H1 (cell line): ENCODE measurements at regions not wholly inside any gene's neighbourhood (a gene's known extent, or its start where the extent isn't known, plus 50 kb on each side); places are given as distances from the start of the nearest gene placed in this dataset.

Experiments
- ATF2 ChIP-seq: IDR thresholded peaks from 2 replicates; pipeline ENCODE4 v1.6.1; 2012; ENCODE audit warnings: low read length, inconsistent platforms
- CREB1 ChIP-seq: IDR thresholded peaks from 2 replicates; pipeline ENCODE4 v1.6.1; 2012; ENCODE audit warnings: inconsistent platforms
- CTCF ChIP-seq, 3 experiments: IDR thresholded peaks; 1 replicate in 2 of 3; 2 replicates in 1 of 3; pipeline versions ENCODE4 v1.5.1 to v1.6.1; 2011; ENCODE audit warnings: low read length in 3 of 3, mild to moderate bottlenecking in 3 of 3, inconsistent platforms in 2 of 3, low read depth in 1 of 3, moderate library complexity in 1 of 3; ENCODE audit not compliant: insufficient read depth in 1 of 3; ENCODE audit errors: control extremely low read depth in 1 of 3
- POLR2AphosphoS5 ChIP-seq: IDR thresholded peaks from 2 replicates; pipeline ENCODE4 v1.6.1; 2011; ENCODE audit warnings: low read depth, low read length
- RXRA ChIP-seq: IDR thresholded peaks from 2 replicates; pipeline ENCODE4 v1.6.1; 2011; ENCODE audit warnings: low read depth, mild to moderate bottlenecking, low read length, moderate library complexity; ENCODE audit not compliant: insufficient read depth
- TBP ChIP-seq: IDR thresholded peaks from 2 replicates; pipeline ENCODE4 v1.6.1; 2011; ENCODE audit warnings: low read depth, low read length, improper control_type of control experiment
- TF ChIP-seq, protein P1 (sequence below): IDR thresholded peaks from 2 replicates; pipeline ENCODE4 v1.6.1; 2011; ENCODE audit warnings: low read length, improper control_type of control experiment
- TF ChIP-seq, protein P2 (sequence below): IDR thresholded peaks from 2 replicates; pipeline ENCODE4 v1.6.1; 2012; ENCODE audit warnings: inconsistent platforms

DNA sequence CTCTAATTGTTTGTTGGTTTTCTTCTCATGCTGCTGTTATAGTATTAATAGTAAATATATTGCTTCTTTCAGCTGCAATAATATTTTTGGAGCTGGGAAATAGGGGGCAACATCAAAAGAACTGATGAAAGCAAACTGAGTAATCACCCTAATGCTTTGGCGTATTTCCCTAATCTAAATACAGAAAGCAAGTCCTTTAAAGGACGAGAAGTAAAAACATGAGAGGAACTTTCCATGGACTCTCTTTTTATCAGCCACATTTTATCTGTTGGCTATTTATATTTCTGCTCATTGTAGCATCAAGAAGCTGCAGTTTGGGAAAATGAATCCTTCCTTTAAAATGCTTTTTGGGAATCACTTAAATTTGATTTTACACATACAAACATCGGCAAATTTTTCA is 139.9 kb upstream of the SLC8A1 start:
- TF ChIP-seq RXRA, result no peak
- TF ChIP-seq CTCF (IDR thresholded peaks at IDR 0.05; ENCODE audit: control extremely low read depth in 1 of 3, insufficient read depth in 1 of 3, low read depth in 1 of 3, low read length in 3 of 3), result no peak
- no peak for TF ChIP-seq ATF2
- TF ChIP-seq CREB1, result no peak
- TF ChIP-seq TBP, result no peak
- no peak for TF ChIP-seq POLR2AphosphoS5
- TF ChIP-seq, protein P1, sequence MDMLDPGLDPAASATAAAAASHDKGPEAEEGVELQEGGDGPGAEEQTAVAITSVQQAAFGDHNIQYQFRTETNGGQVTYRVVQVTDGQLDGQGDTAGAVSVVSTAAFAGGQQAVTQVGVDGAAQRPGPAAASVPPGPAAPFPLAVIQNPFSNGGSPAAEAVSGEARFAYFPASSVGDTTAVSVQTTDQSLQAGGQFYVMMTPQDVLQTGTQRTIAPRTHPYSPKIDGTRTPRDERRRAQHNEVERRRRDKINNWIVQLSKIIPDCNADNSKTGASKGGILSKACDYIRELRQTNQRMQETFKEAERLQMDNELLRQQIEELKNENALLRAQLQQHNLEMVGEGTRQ, result no peak
- TF ChIP-seq, protein P2, sequence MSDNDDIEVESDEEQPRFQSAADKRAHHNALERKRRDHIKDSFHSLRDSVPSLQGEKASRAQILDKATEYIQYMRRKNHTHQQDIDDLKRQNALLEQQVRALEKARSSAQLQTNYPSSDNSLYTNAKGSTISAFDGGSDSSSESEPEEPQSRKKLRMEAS, result no peak
